GM19372 (cell line): ENCODE measurements at regions not wholly inside any gene's neighbourhood (a gene's known extent, or its start where the extent isn't known, plus 50 kb on each side); places are given as distances from the start of the nearest gene placed in this dataset.
"Not testable (repeated sequence)": the region's sequence is repeated elsewhere in the genome, so short reads cannot be mapped to it uniquely, and the experiment has no call there.

Source experiments
- ATAC-seq: cut with Tn5 transposase; IDR thresholded peaks from one replicate; pipeline ENCODE4 v1.9.1; 2021; ENCODE audit warnings: mild to moderate bottlenecking, low read depth, moderate library complexity; ENCODE audit not compliant: unreplicated experiment

DNA sequence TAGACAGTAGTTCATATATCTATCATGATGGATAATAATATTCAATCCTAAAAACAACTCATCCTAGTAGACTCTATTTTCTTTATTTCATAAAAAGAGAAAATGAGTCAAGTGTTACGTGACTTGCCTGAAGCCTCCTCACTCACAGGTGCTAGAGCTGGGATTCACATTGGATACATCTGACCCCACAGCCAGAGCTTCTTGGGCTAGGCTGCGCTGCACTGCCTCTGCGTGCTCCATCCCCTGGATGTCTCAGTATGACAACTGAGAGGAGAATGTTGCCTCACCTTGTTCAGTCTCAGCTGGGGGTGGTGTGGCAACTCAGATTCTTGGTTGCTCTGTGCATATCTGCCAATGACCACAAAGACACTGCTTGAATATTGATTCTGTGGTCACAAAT is 286.6 kb downstream of the LIG4 start:
- ATAC-seq = no peak

DNA sequence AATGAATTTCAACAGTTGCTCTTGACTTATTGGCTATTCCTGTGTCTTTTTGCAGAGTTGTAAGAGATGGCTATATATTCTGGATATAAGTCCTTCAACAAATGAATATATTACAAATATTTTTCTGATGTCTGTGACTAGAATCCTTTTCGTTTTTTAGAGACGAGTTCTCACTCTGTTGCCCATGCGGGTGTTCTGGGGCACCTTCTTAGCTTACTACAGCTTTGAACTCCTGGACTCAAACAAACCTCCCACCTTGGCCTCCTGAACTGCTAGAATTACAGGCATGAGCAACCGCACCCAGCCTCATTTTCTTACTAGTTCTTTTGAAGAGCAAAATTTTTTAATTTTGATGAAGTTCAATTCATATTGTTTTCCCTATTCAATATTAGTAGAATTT is 287.8 kb downstream of the LIG4 start:
- ATAC-seq = no peak

- not testable (repeated sequence) for ATAC-seq
These were observed 288.8 kb downstream of the LIG4 start for GRCh38 chr13:107926515-107926914.

GRCh38 chr13:107916902-107917301 is 298.4 kb downstream of the LIG4 start:
- not testable (repeated sequence) for ATAC-seq

GRCh38 chr13:107912745-107913144 is 302.6 kb downstream of the LIG4 start:
- no peak for ATAC-seq

- no peak for ATAC-seq
These were observed 308.1 kb downstream of the LIG4 start for GRCh38 chr13:107907065-107907805.

GRCh38 chr13:107906131-107906530 is 309.2 kb downstream of the LIG4 start:
- no peak for ATAC-seq

GRCh38 chr13:107901996-107902562 is 313.3 kb downstream of the LIG4 start:
- no peak for ATAC-seq

- ATAC-seq = no peak
These were observed 314.1 kb downstream of the LIG4 start for GRCh38 chr13:107901230-107901629.

DNA sequence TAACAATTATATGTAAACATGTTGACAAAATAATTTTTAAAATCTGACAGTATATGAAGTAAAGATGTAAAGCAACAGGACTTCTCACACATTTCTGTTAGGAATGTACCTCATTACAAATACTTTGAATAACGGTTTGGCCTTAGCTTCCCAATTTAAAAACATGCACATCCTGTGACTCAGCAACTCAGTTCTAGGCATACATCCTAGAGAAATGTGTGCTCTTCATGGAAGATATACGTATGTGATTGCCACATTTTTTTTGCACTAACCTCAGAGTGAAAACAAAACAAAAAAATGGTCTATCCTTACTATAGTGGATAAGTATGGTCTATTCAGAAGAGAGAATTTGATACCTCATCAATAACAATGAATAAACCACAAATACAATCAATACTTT is 314.6 kb downstream of the LIG4 start:
- no peak for ATAC-seq

DNA sequence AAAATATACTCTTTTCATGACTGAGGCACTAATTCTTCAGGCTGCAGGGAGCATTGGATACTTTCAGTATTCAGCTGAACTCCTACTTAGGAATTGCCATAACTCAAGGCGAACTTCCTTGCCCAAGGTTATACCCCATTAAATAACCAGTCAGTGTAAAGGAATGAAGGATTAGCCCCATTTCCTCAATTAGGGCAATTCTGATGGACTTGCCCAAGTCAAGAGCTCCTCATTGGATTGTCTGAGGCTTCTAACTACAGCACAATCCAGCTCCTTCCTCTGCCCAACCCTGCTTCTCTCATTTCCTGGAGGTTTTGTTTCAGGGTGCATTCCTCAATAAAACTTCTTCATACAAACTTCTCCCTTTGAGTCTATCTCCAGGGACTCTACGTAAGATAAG is 329.2 kb downstream of the LIG4 start:
- ATAC-seq = no peak

DNA sequence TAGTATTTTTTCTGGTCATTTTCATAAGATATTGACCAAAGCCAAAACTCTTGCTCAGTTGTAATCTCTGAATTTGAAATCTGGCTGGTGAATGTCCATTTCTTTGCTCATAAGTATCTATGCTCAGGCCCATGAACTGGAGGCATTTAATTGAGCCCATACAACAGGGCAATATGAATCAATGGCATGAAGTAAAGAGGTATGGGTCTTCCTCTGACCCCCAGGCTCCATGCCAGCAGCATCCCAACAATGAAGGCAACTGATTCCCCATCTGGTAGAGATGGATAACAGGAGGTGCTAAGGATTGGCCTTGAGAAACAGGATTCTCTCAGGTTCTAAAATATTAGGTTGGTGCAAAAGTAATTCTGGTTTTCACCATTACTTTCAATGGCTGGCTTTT is 330.8 kb downstream of the LIG4 start:
- no peak for ATAC-seq

DNA sequence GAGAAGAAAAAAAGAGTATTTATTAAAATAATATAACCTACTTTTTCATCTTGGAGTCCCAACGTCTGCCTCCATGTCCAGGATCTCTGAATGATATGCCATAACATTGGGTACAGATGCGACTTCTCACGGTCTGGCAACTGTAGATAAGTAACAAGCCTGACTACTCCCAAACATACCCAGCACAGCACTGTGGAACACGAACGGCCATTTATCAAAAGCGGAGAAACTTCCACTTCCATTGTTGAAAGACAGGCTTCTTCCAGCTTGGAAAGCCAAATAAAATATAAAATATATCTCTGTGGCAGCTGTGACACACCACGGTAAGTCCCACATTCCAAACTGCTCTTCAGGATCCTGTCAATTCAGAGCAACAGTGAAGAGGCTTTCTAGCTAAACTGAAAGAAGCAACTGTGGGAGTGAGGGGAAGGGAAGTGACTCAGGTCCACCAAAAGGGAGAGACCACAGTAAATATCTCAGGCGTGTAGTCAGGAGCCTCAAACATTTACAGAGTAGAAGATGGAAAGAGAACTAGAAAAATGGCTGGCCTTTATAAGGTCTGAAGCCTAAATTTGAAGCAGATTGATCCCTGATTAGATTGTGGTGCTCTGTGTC is 331.7 kb downstream of the LIG4 start:
- ATAC-seq = no peak

- no peak for ATAC-seq
These were observed 332.4 kb downstream of the LIG4 start for GRCh38 chr13:107882708-107883560.

DNA sequence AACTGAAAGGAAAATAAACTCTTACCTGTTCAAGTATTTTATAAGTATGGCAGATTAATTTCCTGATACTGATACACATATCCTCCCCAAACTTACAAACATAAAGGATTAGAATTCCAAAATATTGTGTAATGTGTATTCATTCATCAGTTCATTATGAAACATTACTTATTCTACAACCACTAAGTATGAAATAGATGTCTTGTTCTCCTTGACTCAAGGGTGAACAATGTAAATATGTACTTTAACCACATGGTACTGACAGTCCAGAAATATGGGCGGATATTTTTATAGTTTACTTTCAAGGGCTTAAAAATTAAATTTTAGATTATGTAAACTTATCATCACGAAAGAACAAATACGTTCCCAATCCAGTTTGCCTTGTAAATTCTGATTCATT is 334.0 kb downstream of the LIG4 start:
- no peak for ATAC-seq

DNA sequence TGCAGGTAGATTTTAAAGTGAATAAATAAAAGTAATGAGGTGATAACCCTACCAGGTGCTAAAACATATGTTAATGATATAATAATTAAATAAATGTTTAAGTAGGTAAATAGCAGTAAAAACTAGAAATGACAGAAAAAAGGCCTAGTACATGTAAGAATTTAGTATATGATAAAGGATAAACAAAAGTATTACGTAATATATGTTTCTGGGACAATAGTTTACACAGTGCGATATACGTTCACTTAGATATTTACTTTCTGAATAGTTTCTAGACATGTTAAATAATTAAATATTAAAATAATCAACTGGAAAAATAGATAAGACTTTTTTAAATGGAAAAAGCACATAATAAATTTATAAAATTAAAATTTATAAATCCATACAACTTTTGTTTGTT is 340.9 kb downstream of the LIG4 start:
- no peak for ATAC-seq

DNA sequence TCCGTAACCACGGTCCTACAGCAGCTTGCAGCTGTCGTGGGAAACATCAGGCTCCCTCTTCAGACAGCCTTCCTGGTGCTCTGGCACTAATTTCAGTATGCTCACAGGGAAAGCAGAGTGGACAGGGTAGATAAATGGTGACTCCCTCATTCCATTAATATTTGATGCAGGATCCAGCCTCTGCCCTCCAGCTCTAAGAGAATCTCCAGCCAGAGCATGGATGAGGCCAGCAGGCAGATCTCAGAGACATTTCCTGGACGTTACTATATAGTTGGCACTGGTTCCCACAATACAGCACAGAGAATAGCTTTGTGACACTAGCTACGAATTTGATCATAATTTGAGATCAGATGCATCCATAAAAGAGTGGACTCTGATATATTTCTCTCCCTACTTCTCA is 341.4 kb downstream of the LIG4 start:
- no peak for ATAC-seq

GRCh38 chr13:107870400-107870799 is 344.9 kb downstream of the LIG4 start:
- no peak for ATAC-seq

DNA sequence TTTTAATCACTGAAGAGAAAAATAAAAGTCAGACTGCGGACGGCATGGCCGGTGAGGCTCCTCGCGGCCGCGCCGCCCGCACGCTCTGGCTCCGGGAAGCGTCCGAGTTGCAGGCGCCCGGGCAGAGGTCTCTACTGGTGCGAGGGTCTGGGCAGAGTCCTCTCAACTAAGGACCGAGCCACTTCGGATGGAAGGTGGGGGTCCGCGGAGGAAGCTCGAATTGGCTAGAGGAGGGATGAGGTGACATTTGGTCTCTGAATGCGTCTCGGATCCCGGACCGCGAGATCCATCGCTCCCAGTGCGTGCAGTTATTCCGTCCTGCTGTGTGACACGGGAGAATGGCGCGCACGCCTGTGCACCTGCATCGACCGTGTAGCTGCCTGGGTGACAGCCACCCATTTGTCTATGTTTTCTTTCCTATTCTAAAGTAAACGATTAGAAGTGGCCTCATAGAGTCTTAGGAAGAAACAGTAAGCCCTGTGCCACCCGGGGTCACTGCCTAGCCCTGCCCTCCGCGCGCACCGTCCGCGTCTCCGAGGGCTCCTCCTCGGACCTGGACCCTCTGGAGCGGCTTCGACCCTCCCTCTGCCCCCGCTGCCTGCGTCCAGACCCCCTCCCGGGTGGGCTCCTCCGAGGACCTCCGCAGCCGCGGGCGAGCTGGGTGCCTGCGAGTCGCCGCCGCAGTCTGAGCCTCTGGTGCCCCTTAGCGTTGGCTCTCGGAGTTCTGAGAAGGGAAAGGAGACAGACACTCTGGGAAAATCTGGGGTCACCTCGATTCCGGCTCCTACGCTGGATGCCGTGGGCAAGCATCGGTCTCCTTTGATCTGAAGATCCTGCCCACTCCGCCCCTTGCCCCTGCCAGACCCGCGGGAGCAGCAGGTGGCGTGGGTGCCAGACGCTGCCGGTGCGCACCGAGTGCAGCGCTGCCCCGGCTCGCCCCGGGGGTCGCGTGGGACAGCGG is 347.4 kb downstream of the LIG4 start:
- ATAC-seq = no peak
